DOHH2 (cell line): ENCODE measurements at regions not wholly inside any gene's neighbourhood (a gene's known extent, or its start where the extent isn't known, plus 50 kb on each side); places are given as distances from the start of the nearest gene placed in this dataset.

Experiments
- H3F3A ChIP-seq: fragments of 200-600 bp; sonication (generic), shearing (Covaris generic); 2 replicates; pipeline ENCODE4 v1.6.0; 2016; ENCODE audit warnings: antibody characterized with exemption, mild to moderate bottlenecking; ENCODE audit not compliant: control insufficient read depth, insufficient read depth
- H3K27ac ChIP-seq: fragments of 200-600 bp; sonication (generic); 2 replicates; pipeline ENCODE4 v1.5.1; 2014; ENCODE audit warnings: low read depth, mild to moderate bottlenecking, low read length, moderate library complexity
- H3K27me3 ChIP-seq: fragments of 200-600 bp; sonication (generic); 2 replicates; pipeline ENCODE4 v1.6.1; 2014; ENCODE audit warnings: mild to moderate bottlenecking, low read length, mixed read lengths; ENCODE audit not compliant: control insufficient read depth
- H3K36me3 ChIP-seq: fragments of 200-600 bp; sonication (generic); 2 replicates; pipeline ENCODE4 v1.6.1; 2014; ENCODE audit warnings: mild to moderate bottlenecking, low read length, moderate library complexity, mixed read lengths; ENCODE audit not compliant: control insufficient read depth
- H3K4me1 ChIP-seq: fragments of 200-600 bp; sonication (generic); 2 replicates; pipeline ENCODE4 v1.6.1; 2014; ENCODE audit warnings: mild to moderate bottlenecking, low read length, mixed read lengths; ENCODE audit not compliant: control insufficient read depth
- H3K4me2 ChIP-seq: fragments of 200-600 bp; sonication (generic); 2 replicates; pipeline ENCODE4 v1.6.0; 2014; ENCODE audit warnings: mild to moderate bottlenecking, low read length, moderate library complexity
- H3K4me3 ChIP-seq: fragments of 200-600 bp; sonication (generic); 2 replicates; pipeline ENCODE4 v1.5.1; 2014; ENCODE audit warnings: mild to moderate bottlenecking, low read length, mixed read lengths
- H3K79me2 ChIP-seq: fragments of 200-600 bp; sonication (generic); 2 replicates; pipeline ENCODE4 v1.6.1; 2014; ENCODE audit warnings: mild to moderate bottlenecking, low read length, mixed read lengths; ENCODE audit not compliant: control insufficient read depth
- H3K9me2 ChIP-seq: fragments of 200-600 bp; sonication (generic); replicated peaks from 2 replicates; pipeline ENCODE4 v1.6.1; 2014; ENCODE audit warnings: mild to moderate bottlenecking, low read length, mixed read lengths; ENCODE audit not compliant: control insufficient read depth
- H3K9me3 ChIP-seq: fragments of 200-600 bp; sonication (generic); 2 replicates; pipeline ENCODE4 v1.6.1; 2014; ENCODE audit warnings: antibody characterized with exemption, low read length, mixed read lengths; ENCODE audit not compliant: control insufficient read depth, insufficient read depth
- H4K20me1 ChIP-seq: fragments of 200-600 bp; sonication (generic); 2 replicates; pipeline ENCODE4 v1.6.0; 2014; ENCODE audit warnings: low read depth, mild to moderate bottlenecking, antibody characterized with exemption, low read length, moderate library complexity; ENCODE audit not compliant: control insufficient read depth, insufficient read depth
- CTCF ChIP-seq: fragments of 200-600 bp; sonication (generic); IDR thresholded peaks from one replicate; pipeline ENCODE4 v1.5.1; 2014; ENCODE audit warnings: antibody characterized with exemption, mild to moderate bottlenecking, low read depth, low read length; ENCODE audit not compliant: poor library complexity, severe bottlenecking
- EZH2phosphoT487 ChIP-seq: fragments of 200-600 bp; sonication (generic); IDR thresholded peaks from 2 replicates; pipeline ENCODE4 v1.6.1; 2017; ENCODE audit warnings: borderline replicate concordance, mild to moderate bottlenecking, antibody characterized with exemption, low read length, moderate library complexity, mixed read lengths

DNA sequence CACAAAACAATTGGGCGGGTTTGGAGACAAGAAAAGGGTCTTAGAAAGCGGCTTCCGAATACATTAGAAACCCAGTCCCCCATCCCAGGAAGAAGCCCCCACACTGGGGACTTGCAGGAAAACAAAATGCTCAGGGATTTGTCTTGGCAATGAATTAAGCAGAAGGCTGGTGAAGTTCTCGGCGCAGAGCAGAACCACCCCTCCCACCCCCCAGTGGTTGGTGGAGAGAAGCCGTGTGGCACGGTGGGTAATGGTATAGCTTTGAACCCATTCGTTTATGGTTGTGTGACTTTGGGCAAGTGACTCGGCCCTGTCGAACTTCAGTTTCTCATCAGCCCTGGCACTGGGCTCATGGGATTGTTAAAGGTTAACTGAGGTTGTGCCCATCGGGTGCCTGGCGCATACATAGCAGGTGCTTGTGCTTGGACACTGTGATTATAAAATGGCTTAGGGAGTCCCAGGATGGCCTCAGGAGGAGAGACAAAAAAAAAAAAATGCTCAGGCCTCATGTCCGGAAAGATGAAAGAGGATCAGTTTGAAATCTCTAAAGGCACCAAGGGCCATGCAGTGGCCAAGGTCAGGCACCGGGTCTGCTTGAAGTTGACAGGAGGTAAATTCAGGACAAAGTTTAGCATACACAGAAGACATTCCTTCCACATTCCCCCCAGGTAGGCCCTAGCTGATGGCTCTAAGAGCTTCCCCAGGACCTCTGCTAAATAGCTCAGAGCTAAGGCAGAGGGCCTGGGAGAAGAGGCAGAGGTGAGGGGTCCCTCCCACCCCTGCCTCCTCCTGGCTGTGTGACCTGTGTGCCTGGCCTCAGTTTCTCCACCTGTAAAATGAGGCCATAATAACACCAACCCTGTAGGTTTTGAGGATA is 120.1 kb upstream of the PTPN1 start:
- H3K4me1 ChIP-seq = peaks cover 8% of the 10 kb centered on the region
- no peaks in the 10 kb centered on the region for H3F3A ChIP-seq
- TF ChIP-seq EZH2phosphoT487 (no peak), CTCF (no peak)
- peaks cover 3% of the 10 kb centered on the region; the same call in 1 of the 2 replicates for H3K27me3 ChIP-seq
- no peaks in the 10 kb centered on the region for H4K20me1 ChIP-seq
- H3K4me2 ChIP-seq = no peak overlapping the region
- no peak overlapping the region for H3K4me3 ChIP-seq
- H3K79me2 ChIP-seq = no peaks in the 10 kb centered on the region
- no peaks in the 10 kb centered on the region for H3K9me2 ChIP-seq
- H3K9me3 ChIP-seq = no peaks in the 10 kb centered on the region
- no peak overlapping the region for H3K27ac ChIP-seq
- no peaks in the 10 kb centered on the region for H3K36me3 ChIP-seq

DNA sequence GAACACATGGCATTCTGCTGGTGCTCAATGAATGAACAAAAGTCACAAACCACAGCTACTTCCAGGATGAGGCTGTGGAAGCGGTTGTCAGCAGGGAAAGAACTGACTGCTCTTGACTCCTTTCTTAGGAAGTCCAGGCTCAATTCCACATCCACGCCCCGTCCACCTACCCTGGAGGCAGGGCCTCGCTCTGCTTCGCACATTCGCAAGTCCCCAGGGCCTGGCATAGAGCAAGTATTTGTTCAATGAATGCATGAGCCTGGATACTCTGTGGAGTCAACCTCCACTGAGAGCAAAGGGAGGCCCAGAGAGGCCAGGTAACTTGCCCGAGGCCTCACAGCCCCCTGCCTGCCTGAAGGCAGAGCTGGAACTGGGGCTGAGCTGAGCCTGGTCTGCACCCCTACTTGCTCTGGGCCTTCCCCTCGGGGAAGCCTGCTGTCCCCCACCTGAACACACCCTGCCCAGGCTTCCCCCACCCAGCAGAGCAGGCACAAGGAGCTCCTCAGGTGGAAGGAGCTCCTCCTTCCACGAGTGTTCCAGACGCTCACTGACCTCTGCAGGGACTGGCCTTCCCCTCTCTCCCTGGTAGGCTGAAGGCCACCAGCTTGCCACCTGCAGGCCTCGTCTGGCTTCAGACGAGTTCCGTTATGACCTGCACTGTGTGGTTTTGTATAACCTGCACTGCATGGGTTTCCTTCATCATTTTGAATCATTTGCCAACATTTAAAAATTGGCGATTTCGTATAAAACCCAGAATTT is 119.3 kb upstream of the PTPN1 start:
- Histone ChIP-seq H3K36me3 (no peaks in the 10 kb centered on the region), H3F3A (no peaks in the 10 kb centered on the region), H3K27ac (no peak overlapping the region), H3K4me3 (no peak overlapping the region), H3K4me1 (peaks cover 9% of the 10 kb centered on the region), H3K9me2 (no peaks in the 10 kb centered on the region), H3K79me2 (no peaks in the 10 kb centered on the region), H3K9me3 (no peaks in the 10 kb centered on the region), H4K20me1 (no peaks in the 10 kb centered on the region), H3K4me2 (no peak overlapping the region), H3K27me3 (peaks cover 3% of the 10 kb centered on the region; the same call in 1 of the 2 replicates)
- no peak for TF ChIP-seq CTCF
- TF ChIP-seq EZH2phosphoT487 = no peak

DNA sequence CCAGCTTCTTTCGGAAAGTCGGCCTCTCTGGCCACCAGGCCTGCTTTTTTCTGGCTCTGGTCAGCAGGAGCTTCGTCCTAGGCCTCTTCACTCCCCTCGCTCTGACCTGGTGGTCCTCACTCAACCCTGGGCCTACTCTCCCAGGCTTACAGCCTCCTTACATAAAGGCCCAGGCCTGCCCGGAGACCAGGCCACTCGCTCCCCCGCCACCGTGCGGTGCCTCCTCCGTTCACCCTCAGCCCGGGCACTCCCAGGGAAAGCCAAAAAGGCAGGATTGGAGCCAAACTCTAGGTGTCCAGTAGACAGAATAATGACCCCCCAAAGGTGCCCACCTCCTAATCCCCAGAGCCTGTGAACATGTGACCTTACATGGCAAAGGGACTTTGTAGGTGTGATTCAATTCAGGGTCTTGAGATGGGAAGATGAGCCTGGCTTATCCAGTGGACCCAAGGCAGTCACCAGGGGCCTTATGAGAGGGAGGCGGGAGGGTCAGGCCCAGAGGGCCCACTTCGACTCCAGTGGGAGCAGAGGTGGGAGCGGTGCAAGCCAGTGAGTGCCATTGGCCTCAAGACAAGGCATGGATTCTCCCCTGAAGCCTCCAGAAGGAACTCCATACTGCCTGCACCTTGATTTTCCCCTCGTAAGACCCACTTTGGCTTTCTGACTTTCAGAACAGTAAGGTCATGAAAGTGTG is 118.6 kb upstream of the PTPN1 start:
- Histone ChIP-seq H4K20me1 (no peaks in the 10 kb centered on the region), H3K4me2 (no peak overlapping the region), H3K36me3 (no peaks in the 10 kb centered on the region), H3K79me2 (no peaks in the 10 kb centered on the region), H3F3A (no peaks in the 10 kb centered on the region), H3K4me3 (no peak overlapping the region), H3K27me3 (peaks cover 3% of the 10 kb centered on the region; the same call in 1 of the 2 replicates), H3K27ac (no peak overlapping the region), H3K4me1 (peaks cover 9% of the 10 kb centered on the region), H3K9me2 (no peaks in the 10 kb centered on the region), H3K9me3 (no peaks in the 10 kb centered on the region)
- no peak for TF ChIP-seq CTCF
- TF ChIP-seq EZH2phosphoT487 = no peak
